Upper lobe of left lung (tissue), 4 donors: ENCODE measurements at regions not wholly inside any gene's neighbourhood (a gene's known extent, or its start where the extent isn't known, plus 50 kb on each side); places are given as distances from the start of the nearest gene placed in this dataset.

Experiments
- POLR2A ChIP-seq, 4 donors: fragments of 450-650 bp; IDR thresholded peaks; one replicate each; pipeline ENCODE4 v1.5.1; 2016 to 2017; ENCODE audit warnings: antibody characterized with exemption in 4 of 4, mild to moderate bottlenecking in 2 of 4
- POLR2AphosphoS5 ChIP-seq, 2 donors: sonication (generic); formaldehyde crosslinking; IDR thresholded peaks; one replicate each; pipeline ENCODE4 v1.5.1; 2017; ENCODE audit warnings: antibody characterized with exemption in 2 of 2
- TF ChIP-seq, protein P1 (sequence below), 6 experiments: fragments of 450-650 bp in 4 of 6; fragments of 200-600 bp in 2 of 6; sonication (generic) in 2 of 6; IDR thresholded peaks; one replicate each; pipeline ENCODE4 v1.5.1; 2016 to 2019; ENCODE audit warnings: antibody characterized with exemption in 6 of 6

DNA sequence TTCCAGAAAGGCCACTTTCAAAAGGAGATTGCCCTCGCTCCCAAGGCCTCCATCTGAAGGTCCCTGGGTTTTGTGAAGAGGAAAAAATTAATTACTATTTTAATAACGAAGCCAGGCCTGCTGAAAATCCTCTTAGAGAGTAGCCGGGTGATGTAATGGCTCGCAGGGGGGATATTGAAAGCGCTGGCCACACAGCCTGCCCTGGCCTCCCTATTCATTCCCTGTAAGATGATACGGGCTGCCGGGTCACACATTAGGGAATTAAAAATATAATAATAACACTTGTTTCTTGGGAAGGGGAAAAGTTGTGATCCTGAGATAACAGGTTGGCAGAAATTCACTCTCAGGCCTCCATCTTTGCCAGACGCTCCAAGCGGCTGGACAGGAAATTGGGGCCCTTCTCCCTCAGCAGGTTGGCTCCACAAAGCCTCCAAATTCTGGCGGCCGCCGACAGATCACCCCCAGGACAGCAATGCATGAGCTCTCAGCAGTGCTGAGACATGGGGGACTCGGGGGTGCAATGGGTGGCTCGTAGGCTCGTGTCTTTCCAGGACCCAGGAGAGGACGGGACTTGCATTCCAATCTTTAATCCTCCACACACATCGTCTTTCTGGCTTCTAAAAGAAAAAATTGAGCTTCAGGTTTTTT lies 299.9 kb upstream of the SALL3 start:
- TF ChIP-seq, protein P1, sequence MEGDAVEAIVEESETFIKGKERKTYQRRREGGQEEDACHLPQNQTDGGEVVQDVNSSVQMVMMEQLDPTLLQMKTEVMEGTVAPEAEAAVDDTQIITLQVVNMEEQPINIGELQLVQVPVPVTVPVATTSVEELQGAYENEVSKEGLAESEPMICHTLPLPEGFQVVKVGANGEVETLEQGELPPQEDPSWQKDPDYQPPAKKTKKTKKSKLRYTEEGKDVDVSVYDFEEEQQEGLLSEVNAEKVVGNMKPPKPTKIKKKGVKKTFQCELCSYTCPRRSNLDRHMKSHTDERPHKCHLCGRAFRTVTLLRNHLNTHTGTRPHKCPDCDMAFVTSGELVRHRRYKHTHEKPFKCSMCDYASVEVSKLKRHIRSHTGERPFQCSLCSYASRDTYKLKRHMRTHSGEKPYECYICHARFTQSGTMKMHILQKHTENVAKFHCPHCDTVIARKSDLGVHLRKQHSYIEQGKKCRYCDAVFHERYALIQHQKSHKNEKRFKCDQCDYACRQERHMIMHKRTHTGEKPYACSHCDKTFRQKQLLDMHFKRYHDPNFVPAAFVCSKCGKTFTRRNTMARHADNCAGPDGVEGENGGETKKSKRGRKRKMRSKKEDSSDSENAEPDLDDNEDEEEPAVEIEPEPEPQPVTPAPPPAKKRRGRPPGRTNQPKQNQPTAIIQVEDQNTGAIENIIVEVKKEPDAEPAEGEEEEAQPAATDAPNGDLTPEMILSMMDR (IDR thresholded peaks at IDR 0.05) = no peak
- TF ChIP-seq POLR2AphosphoS5 (IDR thresholded peaks at IDR 0.05) (no peak), POLR2A (IDR thresholded peaks at IDR 0.05) (no peak)
